Spleen (tissue), 11 donors: ENCODE measurements at regions not wholly inside any gene's neighbourhood (a gene's known extent, or its start where the extent isn't known, plus 50 kb on each side); places are given as distances from the start of the nearest gene placed in this dataset.

ENCODE experiments used
- DNase-seq: peaks from one replicate; pipeline ENCODE4 v3.0.0-alpha.2; 2020
- H3K27ac ChIP-seq, 8 donors: fragments of 200-600 bp; sonication (generic) in 7 of 8; 1 replicate in 4 of 8; 2 replicates in 4 of 8; pipeline versions ENCODE4 v1.5.0 to v1.8.0; 2016 to 2021; ENCODE audit warnings: inconsistent platforms in 4 of 8, mild to moderate bottlenecking in 4 of 8, moderate library complexity in 1 of 8
- H3K27me3 ChIP-seq, 7 donors: fragments of 200-600 bp; sonication (generic) in 6 of 7; replicated peaks in 1 of 7; 1 replicate in 4 of 7; 2 replicates in 3 of 7; pipeline versions ENCODE4 v1.5.0 to v1.8.0; 2016 to 2021; ENCODE audit warnings: inconsistent platforms in 3 of 7, mild to moderate bottlenecking in 1 of 7
- H3K36me3 ChIP-seq, 6 donors: fragments of 200-600 bp; sonication (generic) in 5 of 6; 1 replicate in 4 of 6; 2 replicates in 2 of 6; pipeline versions ENCODE4 v1.5.0 to v1.8.0; 2016 to 2021; ENCODE audit warnings: inconsistent platforms in 2 of 6
- H3K4me1 ChIP-seq, 6 donors: fragments of 200-600 bp; sonication (generic) in 5 of 6; 1 replicate in 3 of 6; 2 replicates in 3 of 6; pipeline versions ENCODE4 v1.5.0 to v1.8.0; 2016 to 2021; ENCODE audit warnings: inconsistent platforms in 3 of 6
- H3K4me3 ChIP-seq, 8 donors: fragments of 200-600 bp; sonication (generic) in 7 of 8; 1 replicate in 4 of 8; 2 replicates in 4 of 8; pipeline versions ENCODE4 v1.5.0 to v1.8.0; 2016 to 2021; ENCODE audit warnings: inconsistent platforms in 4 of 8, mild to moderate bottlenecking in 4 of 8, moderate library complexity in 2 of 8
- H3K9me3 ChIP-seq, 8 donors: fragments of 200-600 bp; sonication (generic) in 7 of 8; 1 replicate in 4 of 8; 2 replicates in 4 of 8; pipeline versions ENCODE4 v1.5.0 to v1.8.0; 2016 to 2021; ENCODE audit warnings: inconsistent platforms in 4 of 8
- POLR2A ChIP-seq, 3 donors: fragments of 450-650 bp; IDR thresholded peaks; one replicate each; pipeline ENCODE4 v1.5.1; 2017; ENCODE audit warnings: antibody characterized with exemption in 3 of 3, mild to moderate bottlenecking in 1 of 3
- POLR2AphosphoS5 ChIP-seq, 3 donors: sonication (generic); formaldehyde crosslinking; IDR thresholded peaks; one replicate each; pipeline ENCODE4 v1.5.1; 2017; ENCODE audit warnings: antibody characterized with exemption in 3 of 3
- WGBS, 5 donors: extraction: QIAGEN DNeasy Blood & Tissue Kit in 3 of 5; methylation state at CpG; one replicate each; pipeline versions ENCODE4 v1.1.5 to v1.1.7; 2013 to 2018; 5-methylcytosine and 5-hydroxymethylcytosine counted together
- intact Hi-C: fragments of 100-400 bp; cut with DNase I; formaldehyde crosslinking; loops from one replicate; pipeline ENCODE4 v1.15.0; 2023; ENCODE audit warnings: low total_unique reads
- TF ChIP-seq, protein P1 (sequence below), 11 experiments: fragments of 200-600 bp in 7 of 11; fragments of 450-650 bp in 4 of 11; sonication (generic) in 4 of 11; IDR thresholded peaks in 8 of 11; conservative IDR thresholded peaks in 3 of 11; 1 replicate in 7 of 11; 2 replicates in 4 of 11; pipeline versions ENCODE4 v1.4.0 to v1.8.0; 2016 to 2021; ENCODE audit warnings: antibody characterized with exemption in 11 of 11, inconsistent platforms in 4 of 11, mild to moderate bottlenecking in 1 of 11
- donor health status: healthy with polysubstance abuse.
- donor health status: DM: no; HTN: no; CAD: no; lungs with moderate emphysema.
- donor health status: DM: no; HTN: no; CAD: no.
- donor health status: Bipolar disorder and iron deficiency.
- donor health status: healthy.
- donor health status: DM: no; HTN: no; CAD: no.
- donor health status: DM: yes; HTN: yes; CAD: no.

DNA sequence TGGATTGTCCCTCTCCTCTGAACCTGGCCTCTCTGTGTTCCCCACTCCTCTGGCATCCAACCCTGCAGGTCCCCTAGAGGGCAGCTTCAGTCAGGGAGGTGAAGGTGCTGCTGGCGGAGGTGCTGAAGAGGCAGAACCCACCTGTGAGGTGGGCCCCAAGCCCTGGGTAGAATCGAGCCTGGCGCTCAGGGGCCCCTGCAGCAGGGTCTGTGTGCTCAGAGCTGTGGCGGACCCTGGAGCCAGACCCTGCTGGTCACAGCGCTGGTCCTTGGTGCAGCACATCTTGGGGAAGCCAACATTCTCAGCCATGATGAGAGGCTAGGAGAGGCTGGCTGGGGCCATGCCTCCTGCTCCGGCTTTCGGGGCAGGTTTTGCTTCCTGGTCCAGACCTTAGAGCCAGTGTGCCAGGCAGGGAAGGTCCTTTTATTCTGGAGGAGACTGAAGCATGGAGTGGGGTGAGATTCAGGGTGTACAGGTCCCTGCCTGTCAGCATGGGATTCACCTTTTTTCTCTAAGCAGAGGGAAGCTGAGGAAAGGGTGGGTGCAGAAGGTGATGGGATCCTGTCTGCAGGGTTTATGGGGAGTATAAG, 54.7 kb upstream of the TAMM41 start:
- intact Hi-C loops, result no loop called here
- WGBS, 5 donors, result 74 to 94% (median 92%) methylated on average over 5 to 7 of the region's 7 CpGs
- Histone ChIP-seq H3K27ac (no peak overlapping the region), H3K9me3 (no peaks in the 10 kb centered on the region), H3K4me3 (no peak overlapping the region), H3K4me1 (no peaks in the 10 kb centered on the region), H3K36me3 (no peaks in the 10 kb centered on the region), H3K27me3 (no peaks in the 10 kb centered on the region)
- TF ChIP-seq POLR2AphosphoS5 (IDR thresholded peaks at IDR 0.05), result no peak
- TF ChIP-seq, protein P1, sequence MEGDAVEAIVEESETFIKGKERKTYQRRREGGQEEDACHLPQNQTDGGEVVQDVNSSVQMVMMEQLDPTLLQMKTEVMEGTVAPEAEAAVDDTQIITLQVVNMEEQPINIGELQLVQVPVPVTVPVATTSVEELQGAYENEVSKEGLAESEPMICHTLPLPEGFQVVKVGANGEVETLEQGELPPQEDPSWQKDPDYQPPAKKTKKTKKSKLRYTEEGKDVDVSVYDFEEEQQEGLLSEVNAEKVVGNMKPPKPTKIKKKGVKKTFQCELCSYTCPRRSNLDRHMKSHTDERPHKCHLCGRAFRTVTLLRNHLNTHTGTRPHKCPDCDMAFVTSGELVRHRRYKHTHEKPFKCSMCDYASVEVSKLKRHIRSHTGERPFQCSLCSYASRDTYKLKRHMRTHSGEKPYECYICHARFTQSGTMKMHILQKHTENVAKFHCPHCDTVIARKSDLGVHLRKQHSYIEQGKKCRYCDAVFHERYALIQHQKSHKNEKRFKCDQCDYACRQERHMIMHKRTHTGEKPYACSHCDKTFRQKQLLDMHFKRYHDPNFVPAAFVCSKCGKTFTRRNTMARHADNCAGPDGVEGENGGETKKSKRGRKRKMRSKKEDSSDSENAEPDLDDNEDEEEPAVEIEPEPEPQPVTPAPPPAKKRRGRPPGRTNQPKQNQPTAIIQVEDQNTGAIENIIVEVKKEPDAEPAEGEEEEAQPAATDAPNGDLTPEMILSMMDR (IDR thresholded peaks at IDR 0.05 in 8 of 11, conservative IDR thresholded peaks at IDR 0.05 in 3 of 11), result no peak
- no peak for TF ChIP-seq POLR2A (IDR thresholded peaks at IDR 0.05)
- no peak for DNase-seq

DNA sequence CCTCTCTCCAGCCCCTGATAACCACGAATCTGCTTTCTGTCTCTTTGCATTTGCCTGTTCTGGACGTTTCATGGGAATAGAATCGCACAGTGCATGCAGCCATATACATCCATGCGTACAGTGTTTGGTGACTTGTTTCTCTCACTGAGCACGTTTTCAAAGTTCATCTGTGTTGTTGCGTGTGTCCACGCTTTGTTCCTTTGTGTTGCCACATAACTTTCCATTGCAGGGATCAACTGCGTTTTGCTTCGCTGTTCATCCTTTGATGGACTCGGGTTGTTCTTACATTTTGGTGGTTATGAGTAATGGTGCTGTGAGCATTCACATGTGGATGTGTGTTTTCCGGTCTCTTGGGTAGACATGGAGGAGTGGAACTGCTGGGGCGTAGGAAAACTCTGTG, 56.4 kb upstream of the TAMM41 start:
- H3K4me1 ChIP-seq, result no peaks in the 10 kb centered on the region
- WGBS, 5 donors, result 68 to 81% (median 76%) methylated on average over 12 of the region's 12 CpGs
- H3K27ac ChIP-seq, result no peak overlapping the region
- no peaks in the 10 kb centered on the region for H3K36me3 ChIP-seq
- TF ChIP-seq, protein P1 (IDR thresholded peaks at IDR 0.05 in 8 of 11, conservative IDR thresholded peaks at IDR 0.05 in 3 of 11), result no peak
- TF ChIP-seq POLR2A (IDR thresholded peaks at IDR 0.05), result no peak
- TF ChIP-seq POLR2AphosphoS5 (IDR thresholded peaks at IDR 0.05), result no peak
- no peak overlapping the region for H3K4me3 ChIP-seq
- intact Hi-C loops, result no loop called here
- no peaks in the 10 kb centered on the region for H3K9me3 ChIP-seq
- no peak for DNase-seq
- H3K27me3 ChIP-seq, result no peaks in the 10 kb centered on the region

DNA sequence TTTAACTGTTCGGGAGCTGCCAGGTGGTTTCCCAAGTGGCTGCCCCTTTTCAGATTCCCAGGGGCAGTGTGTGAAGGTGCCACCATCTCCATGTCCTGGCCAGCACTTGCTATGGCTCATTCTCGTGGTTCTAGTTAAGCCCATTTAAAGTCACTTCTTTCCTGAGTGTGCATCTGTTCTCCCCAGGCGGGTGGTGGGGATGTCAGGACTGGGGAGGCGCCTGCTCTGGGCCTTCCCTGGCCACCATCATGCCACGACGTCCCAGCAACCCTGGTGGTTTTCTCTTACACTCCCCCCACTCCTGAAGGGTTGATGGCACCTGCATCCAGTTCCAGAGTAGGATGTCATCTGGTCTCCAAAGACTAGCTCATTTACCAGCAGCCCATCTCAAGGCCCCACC, 56.8 kb upstream of the TAMM41 start:
- intact Hi-C loops, result no loop called here
- Histone ChIP-seq H3K4me3 (no peak overlapping the region), H3K27ac (no peak overlapping the region), H3K9me3 (no peaks in the 10 kb centered on the region), H3K4me1 (no peaks in the 10 kb centered on the region), H3K36me3 (no peaks in the 10 kb centered on the region), H3K27me3 (no peaks in the 10 kb centered on the region)
- 79 to 87% (median 80%) methylated on average over 6 of the region's 6 CpGs for WGBS, 5 donors
- TF ChIP-seq POLR2A (IDR thresholded peaks at IDR 0.05), result no peak
- TF ChIP-seq POLR2AphosphoS5 (IDR thresholded peaks at IDR 0.05), result no peak
- TF ChIP-seq, protein P1 (IDR thresholded peaks at IDR 0.05 in 8 of 11, conservative IDR thresholded peaks at IDR 0.05 in 3 of 11), result no peak
- DNase-seq, result no peak

DNA sequence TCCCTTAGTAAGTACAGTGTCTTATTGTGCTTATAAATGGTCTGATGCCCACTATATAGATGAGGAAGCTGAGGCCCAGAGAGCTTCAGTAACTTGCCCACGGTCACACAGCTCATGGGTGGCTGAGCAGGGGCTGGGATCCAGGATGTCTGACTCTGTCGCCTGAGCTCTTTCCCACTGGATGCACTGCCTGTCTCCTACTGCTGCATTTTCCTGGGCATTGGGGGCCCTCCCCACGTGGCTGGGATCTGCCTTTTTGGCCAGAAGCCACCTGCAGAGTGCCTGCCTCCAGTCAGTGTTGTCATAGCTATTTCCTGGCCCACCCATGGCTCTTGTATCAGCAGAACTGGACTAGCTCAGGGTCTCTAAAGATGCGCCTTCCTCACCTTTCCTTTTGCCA, 57.5 kb upstream of the TAMM41 start:
- H3K4me1 ChIP-seq, result no peaks in the 10 kb centered on the region
- intact Hi-C loops, result no loop called here
- WGBS, 5 donors, result 44 to 69% (median 61%) methylated on average over 4 of the region's 4 CpGs
- H3K27me3 ChIP-seq, result no peaks in the 10 kb centered on the region
- H3K27ac ChIP-seq, result no peak overlapping the region
- H3K9me3 ChIP-seq, result no peaks in the 10 kb centered on the region
- TF ChIP-seq POLR2AphosphoS5 (IDR thresholded peaks at IDR 0.05) (no peak), POLR2A (IDR thresholded peaks at IDR 0.05) (no peak)
- TF ChIP-seq, protein P1 (IDR thresholded peaks at IDR 0.05 in 8 of 11, conservative IDR thresholded peaks at IDR 0.05 in 3 of 11), result no peak
- DNase-seq, result no peak
- H3K4me3 ChIP-seq, result no peak overlapping the region
- no peaks in the 10 kb centered on the region for H3K36me3 ChIP-seq
